ENCODE measurements at regions not wholly inside any gene's neighbourhood (a gene's known extent, or its start where the extent isn't known, plus 50 kb on each side); places are given as distances from the start of the nearest gene placed in this dataset.

GRCh38 chr6:77979204-77979603, 326.4 kb downstream of the MEI4 start:
- TF ChIP-seq CTCF (IDR thresholded peaks at IDR 0.05; ENCODE audit: low read depth, low read length) (no peak), EZH2phosphoT487 (IDR thresholded peaks at IDR 0.05; ENCODE audit: low read depth) (no peak)
